Glutamatergic neuron (in vitro differentiated cells): ENCODE measurements at regions not wholly inside any gene's neighbourhood (a gene's known extent, or its start where the extent isn't known, plus 50 kb on each side); places are given as distances from the start of the nearest gene placed in this dataset.

Experiments
- DNase-seq: peaks from one replicate; pipeline ENCODE4 v3.0.0; 2022
- H3K27ac Mint-ChIP-seq: one replicate; pipeline ENCODE4 v1.8.0; 2020; ENCODE audit warnings: mild to moderate bottlenecking, mixed read lengths, inconsistent platforms; ENCODE audit not compliant: unreplicated experiment
- H3K27me3 Mint-ChIP-seq: one replicate; pipeline ENCODE4 v1.8.0; 2020; ENCODE audit warnings: mild to moderate bottlenecking, moderate library complexity, mixed read lengths, inconsistent platforms; ENCODE audit not compliant: unreplicated experiment
- H3K36me3 Mint-ChIP-seq: one replicate; pipeline ENCODE4 v1.8.0; 2020; ENCODE audit warnings: mild to moderate bottlenecking, mixed read lengths, inconsistent platforms; ENCODE audit not compliant: unreplicated experiment
- H3K4me1 Mint-ChIP-seq: one replicate; pipeline ENCODE4 v1.8.0; 2020; ENCODE audit warnings: mild to moderate bottlenecking, low read depth, mixed read lengths, inconsistent platforms; ENCODE audit not compliant: unreplicated experiment
- H3K4me3 Mint-ChIP-seq: one replicate; pipeline ENCODE4 v1.8.0; 2020; ENCODE audit warnings: mild to moderate bottlenecking, mixed read lengths, inconsistent platforms; ENCODE audit not compliant: unreplicated experiment
- H3K9me3 Mint-ChIP-seq: one replicate; pipeline ENCODE4 v1.8.0; 2020; ENCODE audit warnings: mild to moderate bottlenecking, moderate library complexity, mixed read lengths, inconsistent platforms; ENCODE audit not compliant: unreplicated experiment
- CTCF ChIP-seq: fragments of 200-600 bp; sonication (generic); IDR thresholded peaks from one replicate; pipeline ENCODE4 v1.5.0; 2021; ENCODE audit not compliant: partially characterized antibody, unreplicated experiment

- Mint-ChIP-seq H3K27me3 (no peaks in the 10 kb centered on the region), H3K4me3 (no peak overlapping the region), H3K4me1 (no peaks in the 10 kb centered on the region), H3K27ac (no peak overlapping the region), H3K9me3 (no peaks in the 10 kb centered on the region), H3K36me3 (no peaks in the 10 kb centered on the region)
- TF ChIP-seq CTCF: no peak
- DNase-seq: no peak
These were observed 193.1 kb downstream of the OTOL1 start for GRCh38 chr3:161689584-161690298.

- Mint-ChIP-seq H3K36me3 (no peaks in the 10 kb centered on the region), H3K4me3 (no peak overlapping the region), H3K27me3 (no peaks in the 10 kb centered on the region), H3K9me3 (no peaks in the 10 kb centered on the region), H3K4me1 (no peaks in the 10 kb centered on the region), H3K27ac (no peak overlapping the region)
- no peak for DNase-seq
- TF ChIP-seq CTCF: no peak
These were observed 193.7 kb downstream of the OTOL1 start for GRCh38 chr3:161690299-161690620.

GRCh38 chr3:161691677-161692076 is 195.1 kb downstream of the OTOL1 start:
- no peaks in the 10 kb centered on the region for H3K36me3 Mint-ChIP-seq
- H3K4me1 Mint-ChIP-seq: no peaks in the 10 kb centered on the region
- no peaks in the 10 kb centered on the region for H3K9me3 Mint-ChIP-seq
- no peak for DNase-seq
- no peak overlapping the region for H3K27ac Mint-ChIP-seq
- TF ChIP-seq CTCF: no peak
- no peaks in the 10 kb centered on the region for H3K27me3 Mint-ChIP-seq
- no peak overlapping the region for H3K4me3 Mint-ChIP-seq

GRCh38 chr3:161694682-161695564 is 198.3 kb downstream of the OTOL1 start:
- H3K9me3 Mint-ChIP-seq: no peaks in the 10 kb centered on the region

More at GRCh38 chr3:161694682-161695564, 198.3 kb downstream of the OTOL1 start:
- no peaks in the 10 kb centered on the region for H3K27me3 Mint-ChIP-seq
- no peaks in the 10 kb centered on the region for H3K4me1 Mint-ChIP-seq
- no peaks in the 10 kb centered on the region for H3K36me3 Mint-ChIP-seq
- H3K27ac Mint-ChIP-seq: no peak overlapping the region
- TF ChIP-seq CTCF: no peak
- no peak overlapping the region for H3K4me3 Mint-ChIP-seq
- DNase-seq: no peak
